Activated CD4-positive, alpha-beta T cell treated with anti-CD3 and anti-CD28 coated beads, Interleukin-10, Interleukin-2, amounts not matched to agents 100 ng/mL and 50 ng/mL, durations not matched to agents 16 hours and 8 hours (primary cell): ENCODE measurements at regions not wholly inside any gene's neighbourhood (a gene's known extent, or its start where the extent isn't known, plus 50 kb on each side); places are given as distances from the start of the nearest gene placed in this dataset.

ENCODE experiments used
- DNase-seq: peaks from one replicate; pipeline ENCODE4 v3.0.0-alpha.2; 2020

- peak; percentile 42 for DNase-seq
Measured at GRCh38 chr7:88401009-88401623, 94.4 kb upstream of the STEAP4 start.

- DNase-seq, result no peak
Measured at GRCh38 chr7:88399696-88400240, 93.1 kb upstream of the STEAP4 start.

- DNase-seq, result no peak
Measured at GRCh38 chr7:88399036-88399435, 92.3 kb upstream of the STEAP4 start.

GRCh38 chr7:88398459-88398858 lies 91.8 kb upstream of the STEAP4 start:
- no peak for DNase-seq

- peak; percentile 5 for DNase-seq
Measured at GRCh38 chr7:88396948-88397322, 90.2 kb upstream of the STEAP4 start.

GRCh38 chr7:88396295-88396947 lies 89.7 kb upstream of the STEAP4 start:
- no peak for DNase-seq

GRCh38 chr7:88395715-88396114 lies 89.0 kb upstream of the STEAP4 start:
- DNase-seq, result no peak

GRCh38 chr7:88391247-88391646 lies 84.6 kb upstream of the STEAP4 start:
- no peak for DNase-seq

GRCh38 chr7:88387368-88387767 lies 80.7 kb upstream of the STEAP4 start:
- DNase-seq, result no peak

GRCh38 chr7:88386665-88387156 lies 80.0 kb upstream of the STEAP4 start:
- no peak for DNase-seq

- no peak for DNase-seq
Measured at GRCh38 chr7:88377434-88377833, 70.7 kb upstream of the STEAP4 start.

- no peak for DNase-seq
Measured at GRCh38 chr7:88368686-88369085, 62.0 kb upstream of the STEAP4 start.

GRCh38 chr7:88366845-88367244 lies 60.2 kb upstream of the STEAP4 start:
- no peak for DNase-seq

GRCh38 chr7:88363869-88364268 lies 57.2 kb upstream of the STEAP4 start:
- no peak for DNase-seq

- DNase-seq, result no peak
Measured at GRCh38 chr7:88363249-88363648, 56.6 kb upstream of the STEAP4 start.

GRCh38 chr7:88361357-88361756 lies 54.7 kb upstream of the STEAP4 start:
- DNase-seq, result peak; percentile 4

GRCh38 chr7:88358881-88359280 lies 52.2 kb upstream of the STEAP4 start:
- DNase-seq, result no peak

GRCh38 chr7:88358526-88358838 lies 51.8 kb upstream of the STEAP4 start:
- no peak for DNase-seq

- peak; percentile 5 for DNase-seq
Measured at GRCh38 chr7:88357781-88358525, 51.3 kb upstream of the STEAP4 start.

- no peak for DNase-seq
Measured at GRCh38 chr7:88357294-88357693, 50.6 kb upstream of the STEAP4 start.
